ENCODE measurements at regions not wholly inside any gene's neighbourhood (a gene's known extent, or its start where the extent isn't known, plus 50 kb on each side); places are given as distances from the start of the nearest gene placed in this dataset.
"Not testable (repeated sequence)": the region's sequence is repeated elsewhere in the genome, so short reads cannot be mapped to it uniquely, and the experiment has no call there.

GRCh38 chr11:39462506-39462905 is 1996.9 kb downstream of the LRRC4C start:
- no peak for DNase-seq (ENCODE audit: low spot score)

GRCh38 chr11:39461066-39461465 is 1998.4 kb downstream of the LRRC4C start:
- no peak for DNase-seq (ENCODE audit: low spot score)

- no peak for DNase-seq (ENCODE audit: low spot score)
Observed at GRCh38 chr11:39459606-39460005, 1999.8 kb downstream of the LRRC4C start.

- no peak for DNase-seq (ENCODE audit: low spot score)
Observed at GRCh38 chr11:39458481-39458880, 2001.0 kb downstream of the LRRC4C start.

GRCh38 chr11:39443424-39444022 is 2015.9 kb downstream of the LRRC4C start:
- DNase-seq (ENCODE audit: low spot score), result no peak

GRCh38 chr11:39442177-39442576 is 2017.3 kb downstream of the LRRC4C start:
- DNase-seq (ENCODE audit: low spot score), result no peak

- no peak for DNase-seq (ENCODE audit: low spot score)
Observed at GRCh38 chr11:39435641-39436040, 2023.8 kb downstream of the LRRC4C start.

- no peak for DNase-seq (ENCODE audit: low spot score)
Observed at GRCh38 chr11:39434466-39434865, 2025.0 kb downstream of the LRRC4C start.

- no peak for DNase-seq (ENCODE audit: low spot score)
Observed at GRCh38 chr11:39432929-39433328, 2026.5 kb downstream of the LRRC4C start.

GRCh38 chr11:39425226-39425625 is 2034.2 kb downstream of the LRRC4C start:
- no peak for DNase-seq (ENCODE audit: low spot score)

- no peak for DNase-seq (ENCODE audit: low spot score)
Observed at GRCh38 chr11:39412117-39412516, 2047.3 kb downstream of the LRRC4C start.

GRCh38 chr11:39385911-39386310 is 2073.5 kb downstream of the LRRC4C start:
- DNase-seq (ENCODE audit: low spot score), result no peak

GRCh38 chr11:39374963-39375698 is 2084.3 kb downstream of the LRRC4C start:
- DNase-seq (ENCODE audit: low spot score), result no peak

- no peak for DNase-seq (ENCODE audit: low spot score)
Observed at GRCh38 chr11:39367534-39367933, 2091.9 kb downstream of the LRRC4C start.

GRCh38 chr11:39365809-39366436 is 2093.5 kb downstream of the LRRC4C start:
- DNase-seq (ENCODE audit: low spot score), result no peak

GRCh38 chr11:39363571-39363970 is 2095.9 kb downstream of the LRRC4C start:
- no peak for DNase-seq (ENCODE audit: low spot score)

- DNase-seq (ENCODE audit: low spot score), result no peak
Observed at GRCh38 chr11:39361557-39361956, 2097.9 kb downstream of the LRRC4C start.

- DNase-seq (ENCODE audit: low spot score), result no peak
Observed at GRCh38 chr11:39345834-39346442, 2113.5 kb downstream of the LRRC4C start.

- no peak for DNase-seq (ENCODE audit: low spot score)
Observed at GRCh38 chr11:39341461-39341860, 2118.0 kb downstream of the LRRC4C start.

GRCh38 chr11:39333006-39333405 is 2126.4 kb downstream of the LRRC4C start:
- DNase-seq (ENCODE audit: low spot score), result not testable (repeated sequence)

GRCh38 chr11:39327302-39327701 is 2132.2 kb downstream of the LRRC4C start:
- DNase-seq (ENCODE audit: low spot score), result no peak

- not testable (repeated sequence) for DNase-seq (ENCODE audit: low spot score)
Observed at GRCh38 chr11:39311888-39312287, 2147.6 kb downstream of the LRRC4C start.

- DNase-seq (ENCODE audit: low spot score), result no peak
Observed at GRCh38 chr11:39304586-39304985, 2154.9 kb downstream of the LRRC4C start.

Data from ecto neural progenitor cell (in vitro differentiated cells).